NCI-H345 (cell line): ENCODE measurements at regions not wholly inside any gene's neighbourhood (a gene's known extent, or its start where the extent isn't known, plus 50 kb on each side); places are given as distances from the start of the nearest gene placed in this dataset.
A peak's percentile ranks its signal among the peaks of the same experiment; 100 is the strongest.
"Not testable (repeated sequence)": the region's sequence is repeated elsewhere in the genome, so short reads cannot be mapped to it uniquely, and the experiment has no call there.

Source experiments
- DNase-seq: peaks from one replicate; lab custom pipeline; 2025; lab: John Stamatoyannopoulos, UW

DNA sequence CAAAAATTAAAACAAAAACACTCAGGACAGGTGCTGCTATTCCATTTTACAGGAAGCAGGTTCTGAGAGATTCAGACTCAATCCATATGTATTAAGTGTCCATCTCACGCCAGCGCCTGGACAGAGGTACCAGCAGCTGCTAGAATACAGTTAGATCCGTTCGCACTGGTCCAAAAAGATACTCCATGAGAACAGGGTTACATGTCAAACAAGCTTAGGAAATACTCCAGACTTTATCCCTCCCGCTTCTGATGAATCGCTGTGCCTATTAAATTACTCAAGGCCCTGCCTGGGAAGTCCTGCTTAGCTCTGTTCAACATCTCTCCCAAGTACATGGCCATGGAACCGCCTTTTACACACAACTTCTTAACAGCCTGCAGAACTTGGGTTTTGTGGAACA, 50.2 kb upstream of the SLC35C1 start:
- DNase-seq: no peak

DNA sequence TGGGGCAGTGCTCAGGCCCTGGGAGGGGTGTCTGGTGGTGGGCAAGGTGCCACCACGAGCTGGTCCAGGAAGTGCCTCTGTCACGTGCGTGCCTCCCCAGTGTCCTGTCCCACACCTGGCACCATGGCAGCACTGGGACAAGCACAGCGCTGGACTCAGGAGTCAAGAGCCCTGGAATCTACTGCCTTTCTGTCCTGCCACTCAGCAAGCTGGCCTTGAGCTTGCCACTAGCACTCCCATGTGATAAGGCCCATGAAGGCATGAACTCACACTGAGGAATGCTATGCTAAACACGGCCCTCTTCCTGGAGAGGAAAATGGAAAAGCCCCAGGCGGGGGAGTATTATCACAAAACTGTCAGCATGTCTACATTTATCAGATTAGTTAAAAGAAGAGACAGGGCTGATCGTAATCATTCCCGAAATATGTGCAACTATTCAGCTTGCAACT, 50.7 kb upstream of the SLC35C1 start:
- no peak for DNase-seq

DNA sequence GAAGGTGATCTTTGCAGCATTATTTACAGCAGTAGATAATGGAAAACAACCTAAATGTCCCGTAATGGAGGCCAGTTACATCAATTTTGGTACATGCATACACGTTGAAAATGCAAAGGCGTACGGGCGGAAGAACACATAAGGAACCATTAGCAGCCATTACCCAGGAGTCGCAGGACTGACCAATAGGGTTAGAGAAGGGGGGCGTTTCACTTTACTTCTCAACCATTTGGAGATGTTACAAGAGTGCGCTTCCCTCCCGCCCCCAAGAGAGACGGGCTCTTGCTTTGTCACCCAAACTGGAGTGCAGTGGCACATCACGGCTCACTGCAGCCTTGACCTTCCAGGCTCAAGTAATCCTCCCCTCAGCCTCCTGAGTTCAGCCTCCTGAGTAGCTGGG, 52.8 kb upstream of the SLC35C1 start:
- no peak for DNase-seq

DNA sequence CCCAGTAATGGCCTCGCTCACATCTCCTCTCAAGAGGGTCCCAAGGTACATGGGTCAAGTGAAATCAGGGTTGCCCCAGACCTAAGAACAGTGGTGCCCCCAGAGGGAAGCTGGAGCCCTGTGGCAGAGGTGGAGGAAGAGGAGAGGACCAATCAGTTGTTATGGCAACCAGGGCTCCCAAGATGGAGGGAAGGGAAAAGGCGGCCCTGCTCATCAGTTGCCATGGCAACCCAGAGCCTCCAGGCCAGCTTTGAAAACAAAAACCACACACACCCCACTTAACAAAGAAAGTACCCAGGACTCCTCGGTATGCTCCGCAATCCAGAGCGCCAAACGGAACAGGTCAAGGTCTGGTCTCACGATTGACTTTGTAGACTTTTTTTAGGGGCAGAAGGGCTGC, 53.5 kb upstream of the SLC35C1 start:
- DNase-seq: no peak

DNA sequence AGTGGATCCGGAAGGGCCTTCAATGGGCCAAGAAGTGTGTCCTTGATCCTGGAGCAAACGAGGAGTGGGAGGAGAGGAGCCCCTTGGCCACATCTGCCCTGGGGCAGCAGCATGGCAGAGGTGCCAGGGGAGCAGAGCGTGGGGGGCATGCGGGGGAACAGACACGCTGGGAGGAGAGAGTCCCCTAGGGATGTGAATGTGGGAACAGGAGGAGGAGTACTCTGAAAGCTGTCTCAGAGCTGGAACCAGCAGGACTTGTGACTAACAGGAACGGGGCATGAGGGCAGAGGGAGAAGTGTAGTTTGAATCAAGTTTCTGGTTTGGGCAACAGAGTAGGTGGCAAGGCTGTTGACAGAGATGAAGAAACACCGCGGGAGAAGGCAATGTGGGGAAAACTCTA, 54.5 kb upstream of the SLC35C1 start:
- DNase-seq: no peak

DNA sequence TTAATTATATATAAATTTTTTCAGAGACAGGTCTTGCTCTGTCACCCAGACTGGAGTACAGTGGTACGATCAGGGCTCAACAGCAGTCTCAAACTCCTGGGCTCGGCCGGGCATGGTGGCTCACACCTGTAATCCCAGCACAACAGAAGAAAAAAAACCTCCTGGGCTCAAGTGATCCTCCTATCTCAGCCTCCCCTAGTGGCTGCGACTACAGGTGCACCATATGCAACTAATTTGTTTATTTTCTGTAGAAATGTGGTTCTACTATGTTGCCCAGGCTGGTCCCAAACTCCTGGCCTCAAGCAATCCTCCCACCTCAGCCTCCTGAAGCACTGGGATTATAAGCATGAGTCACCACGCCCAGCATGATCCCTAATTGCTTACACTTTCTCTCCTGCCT, 56.1 kb upstream of the SLC35C1 start:
- DNase-seq: no peak

DNA sequence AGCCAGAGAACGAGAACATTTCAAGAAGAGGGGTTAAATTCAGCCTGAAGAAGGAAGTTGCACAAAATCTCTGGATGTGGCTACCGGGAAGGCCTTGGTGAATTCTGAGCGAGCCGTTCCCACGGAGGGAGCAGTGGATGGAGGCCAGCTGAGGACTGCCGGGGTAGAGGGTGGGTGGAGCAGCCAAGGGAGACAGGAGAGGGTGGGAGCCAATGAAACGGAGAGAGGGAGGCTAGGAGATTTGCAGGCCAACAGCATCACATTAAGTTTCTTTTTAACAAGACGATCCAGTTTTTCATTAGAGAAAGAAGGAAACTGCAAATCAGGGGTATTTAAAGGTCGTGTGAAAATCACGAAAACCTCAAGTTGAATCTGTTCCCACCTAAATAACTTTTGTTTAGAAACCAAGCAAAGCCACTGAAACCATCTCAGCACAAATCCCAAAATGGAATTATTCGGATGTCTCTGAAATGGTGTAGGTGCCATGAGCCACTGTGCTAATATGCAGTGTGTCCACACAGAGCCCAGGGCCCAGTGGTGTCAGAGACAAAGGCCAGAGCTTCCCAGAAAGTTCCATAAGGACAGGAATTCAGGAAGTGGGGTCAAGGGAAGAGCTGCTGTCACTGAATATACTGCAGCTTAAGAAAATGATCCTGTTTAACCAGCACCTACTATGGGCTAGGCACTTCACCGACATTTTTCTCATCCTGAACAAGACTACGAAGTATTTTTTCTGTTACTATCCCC, 59.7 kb upstream of the SLC35C1 start:
- DNase-seq: no peak

DNA sequence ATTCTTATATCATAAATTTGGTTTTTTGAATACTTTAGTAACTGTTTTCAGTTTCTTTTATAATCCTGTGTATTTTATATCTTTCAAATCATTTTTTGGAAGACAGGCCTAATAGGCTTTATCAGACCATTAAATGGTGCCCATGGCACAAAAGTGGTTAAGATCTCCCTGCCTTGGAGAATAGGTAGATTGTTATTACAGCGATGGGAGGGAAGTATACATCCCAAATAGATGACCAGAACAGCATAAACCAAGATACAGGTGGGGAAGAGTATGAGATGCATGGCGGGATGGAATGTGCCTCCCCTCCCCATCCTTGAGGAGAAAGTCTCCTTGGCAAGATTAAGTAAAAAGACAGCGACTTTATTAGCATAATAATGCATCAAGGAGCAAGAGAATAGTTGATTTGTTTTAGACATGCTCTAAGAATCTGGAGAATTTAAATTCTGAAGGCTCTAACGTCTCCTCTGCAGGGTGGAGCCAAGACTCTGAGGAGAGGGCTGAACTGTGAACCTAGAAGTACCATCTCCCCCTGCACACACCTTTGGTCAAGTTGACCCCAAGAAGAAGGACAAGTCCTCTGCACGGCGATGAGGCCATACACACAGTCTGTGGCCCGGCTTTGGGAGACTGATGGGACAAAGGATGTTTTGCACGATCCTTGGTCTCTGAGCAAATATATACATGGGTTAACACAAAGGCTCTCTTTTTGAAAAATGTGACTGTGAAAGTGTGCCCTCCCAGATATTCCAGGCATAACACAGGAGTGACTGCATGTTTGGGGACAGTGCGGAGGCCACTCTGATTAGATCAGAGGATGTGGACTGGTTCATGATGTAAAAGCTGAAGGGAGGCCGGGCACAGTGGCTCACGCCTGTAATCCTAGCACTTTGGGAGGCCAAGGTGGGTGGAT, 61.1 kb upstream of the SLC35C1 start:
- DNase-seq: no peak

DNA sequence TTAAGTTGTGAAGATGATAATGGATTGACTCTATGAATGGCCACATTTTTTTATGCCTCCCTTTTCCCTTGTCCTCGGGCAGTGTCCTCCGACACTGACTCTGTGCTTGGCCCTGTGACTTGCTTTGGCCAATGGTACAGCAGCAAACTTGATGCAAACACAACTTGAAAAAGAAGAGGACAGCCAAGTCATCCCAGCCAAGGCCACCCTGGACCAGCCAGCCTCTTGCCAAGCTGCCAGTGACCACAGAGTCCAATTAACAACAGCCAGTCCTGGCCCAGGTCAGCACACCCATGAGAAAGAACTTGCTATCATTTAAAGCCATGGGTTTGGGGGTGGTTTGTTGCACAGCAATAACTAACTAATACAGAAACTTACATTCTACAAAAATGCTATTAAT, 63.4 kb upstream of the SLC35C1 start:
- no peak for DNase-seq

DNA sequence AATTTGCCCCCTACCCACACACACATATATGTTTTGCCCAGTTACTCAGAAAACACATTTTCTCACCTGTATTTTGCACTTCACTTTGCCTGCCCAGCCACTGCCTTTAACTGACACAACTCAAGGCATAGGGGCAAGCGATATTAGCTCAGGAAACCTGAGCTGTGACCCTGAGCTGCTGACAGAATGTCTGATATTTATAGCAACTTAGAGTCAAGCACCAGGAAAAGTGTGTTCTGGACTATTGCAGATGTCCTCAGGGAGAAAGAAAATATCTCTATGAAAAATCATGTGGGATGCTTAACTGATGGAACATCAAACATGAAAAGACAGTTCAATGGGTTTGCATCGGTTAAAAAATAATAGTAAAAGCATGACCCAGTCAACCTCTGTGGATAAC, 63.9 kb upstream of the SLC35C1 start:
- DNase-seq: no peak

DNA sequence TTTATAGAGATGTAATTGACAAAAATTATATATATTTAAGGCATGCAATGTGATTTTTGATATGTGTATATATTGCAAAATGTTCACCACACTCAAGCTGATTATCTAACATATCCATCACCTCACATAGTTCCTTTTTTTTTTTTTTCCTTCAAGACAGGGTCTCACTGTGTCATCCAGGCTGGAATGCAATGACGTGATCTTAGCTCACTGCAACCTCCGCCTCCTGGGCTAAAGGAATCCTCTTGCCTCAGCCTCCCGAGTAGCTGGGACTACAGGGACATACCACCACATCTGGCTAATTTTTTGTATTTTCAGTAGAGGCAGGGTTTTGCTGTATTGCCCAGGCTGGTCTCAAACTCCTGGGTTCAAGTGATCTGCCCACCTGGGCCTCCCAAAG, 65.1 kb upstream of the SLC35C1 start:
- DNase-seq: no peak

DNA sequence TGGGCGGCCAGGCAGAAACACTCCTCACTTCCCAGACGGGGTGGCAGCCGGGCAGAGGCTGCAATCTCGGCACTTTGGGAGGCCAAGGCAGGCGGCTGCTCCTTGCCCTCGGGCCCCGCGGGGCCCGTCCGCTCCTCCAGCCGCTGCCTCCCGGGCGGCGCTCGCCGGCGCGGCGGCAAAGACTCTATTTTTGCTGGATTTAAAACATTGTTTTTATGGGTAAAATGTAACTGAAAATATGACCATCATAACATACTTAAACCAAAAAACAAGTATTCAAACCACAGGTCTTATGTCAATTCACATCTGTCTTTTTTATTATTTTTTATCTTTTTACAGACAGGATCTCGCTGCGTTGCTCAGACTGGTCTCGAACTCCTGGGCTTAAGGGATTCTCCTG, 65.9 kb upstream of the SLC35C1 start:
- not testable (repeated sequence) for DNase-seq

DNA sequence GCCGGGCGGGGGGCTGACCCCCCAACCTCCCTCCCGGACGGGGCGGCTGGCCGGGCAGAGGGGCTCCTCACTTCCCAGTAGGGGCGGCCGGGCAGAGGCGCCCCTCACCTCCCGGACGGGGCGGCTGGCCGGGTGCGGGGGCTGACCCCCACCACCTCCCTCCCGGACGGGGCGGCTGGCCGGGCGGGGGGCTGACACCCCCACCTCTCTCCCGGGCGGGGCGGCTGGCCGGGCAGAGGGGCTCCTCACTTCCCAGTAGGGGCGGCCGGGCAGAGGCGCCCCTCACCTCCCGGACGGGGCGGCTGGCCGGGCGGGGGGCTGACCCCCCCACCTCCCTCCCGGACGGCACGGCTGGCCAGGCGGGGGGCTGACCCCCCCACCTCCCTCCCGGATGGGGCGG, 66.8 kb upstream of the SLC35C1 start:
- not testable (repeated sequence) for DNase-seq

DNA sequence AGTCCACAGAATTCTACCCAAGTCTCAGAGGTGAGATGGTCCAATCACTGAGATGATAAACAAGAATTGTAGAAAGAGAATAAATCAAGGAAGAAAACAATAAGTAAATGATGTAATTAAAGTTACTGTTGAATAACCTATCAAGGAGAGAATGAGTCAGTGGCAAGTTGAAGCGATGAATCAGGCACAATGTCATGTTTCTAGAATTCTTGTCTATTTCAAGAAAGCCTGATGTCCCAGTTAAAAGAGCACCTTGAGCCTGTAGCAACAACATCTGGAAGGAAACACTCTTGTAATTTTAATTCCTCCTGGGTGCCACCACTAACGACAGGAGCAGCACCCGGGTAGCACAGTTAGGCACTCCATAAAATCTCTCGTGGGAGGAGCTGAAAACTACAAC, 67.9 kb upstream of the SLC35C1 start:
- no peak for DNase-seq

DNA sequence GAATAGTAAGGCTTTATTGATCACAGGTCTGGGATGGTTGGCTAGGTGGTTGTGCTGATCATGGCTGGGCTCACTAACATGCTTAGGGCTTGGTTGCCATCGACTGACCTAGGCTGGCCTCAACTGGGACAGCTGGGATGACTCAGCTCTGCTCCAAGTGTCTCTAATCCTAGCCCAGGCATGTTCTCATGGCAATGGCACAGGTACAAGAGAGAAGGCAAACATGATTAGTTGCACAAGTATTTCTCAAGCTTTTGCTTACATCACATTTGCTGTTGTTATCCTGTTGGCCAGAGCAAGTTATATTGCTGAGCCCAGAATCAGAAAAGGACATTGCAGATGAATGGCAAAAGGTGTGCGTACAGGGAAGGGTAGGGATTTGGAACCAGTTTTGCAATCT, 68.5 kb upstream of the SLC35C1 start:
- DNase-seq: peak; percentile 12

DNA sequence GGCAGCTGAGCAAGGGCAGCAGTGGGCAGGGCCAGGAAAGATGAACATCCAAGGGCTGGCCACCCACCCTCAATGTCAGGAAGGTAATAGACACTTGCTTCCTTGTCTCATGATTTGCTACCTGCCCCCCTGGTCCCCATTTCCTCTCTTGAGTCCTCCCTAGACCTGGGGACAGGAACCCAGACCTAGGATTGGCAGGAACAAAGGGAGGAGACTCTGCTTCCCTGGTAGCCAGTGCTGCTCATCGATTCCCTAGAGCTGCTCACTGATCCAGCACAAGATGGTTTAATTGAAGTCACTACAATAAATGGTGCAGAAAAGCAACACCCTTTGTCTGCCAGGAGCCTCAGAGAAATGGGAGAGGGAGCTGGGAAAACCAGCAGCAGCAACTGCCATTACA, 67.8 kb upstream of the CHST1 start:
- DNase-seq: no peak

DNA sequence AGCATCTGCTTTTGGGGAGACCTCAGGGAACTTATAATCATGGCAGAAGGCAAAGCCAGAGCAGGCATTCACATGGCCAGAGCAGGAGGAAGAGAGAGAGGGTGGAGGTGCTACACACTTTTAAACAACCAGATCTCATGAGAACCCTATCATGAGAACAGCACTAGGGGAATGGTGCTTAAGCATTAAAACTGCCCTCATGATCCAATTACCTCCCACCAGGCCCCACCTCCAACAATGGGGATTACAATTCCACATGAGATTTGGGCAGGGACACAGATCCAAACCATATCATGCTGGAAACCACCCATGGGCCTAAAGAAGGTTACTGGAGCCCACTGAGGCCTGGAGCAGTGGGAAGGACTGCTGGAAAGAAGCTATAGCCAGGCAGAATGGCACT, 66.9 kb upstream of the CHST1 start:
- no peak for DNase-seq

DNA sequence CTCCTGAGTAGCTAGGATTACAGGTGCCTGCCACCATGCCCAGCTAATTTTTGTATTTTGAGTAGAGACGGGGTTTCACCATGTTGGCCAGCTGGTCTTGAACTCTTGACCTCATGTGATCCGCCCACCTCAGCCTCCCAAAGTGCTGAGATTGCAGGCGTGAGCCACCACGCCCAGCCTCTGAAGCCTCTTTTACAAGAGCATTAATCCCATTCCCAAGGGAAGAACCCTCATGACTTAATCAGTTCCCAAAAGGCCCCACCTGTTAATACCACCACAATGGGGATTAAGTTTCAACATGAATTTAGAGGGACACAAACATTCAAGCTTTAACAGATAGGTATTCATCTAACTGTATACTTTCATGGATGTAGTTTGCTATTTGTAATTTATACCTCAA, 65.7 kb upstream of the CHST1 start:
- not testable (repeated sequence) for DNase-seq

DNA sequence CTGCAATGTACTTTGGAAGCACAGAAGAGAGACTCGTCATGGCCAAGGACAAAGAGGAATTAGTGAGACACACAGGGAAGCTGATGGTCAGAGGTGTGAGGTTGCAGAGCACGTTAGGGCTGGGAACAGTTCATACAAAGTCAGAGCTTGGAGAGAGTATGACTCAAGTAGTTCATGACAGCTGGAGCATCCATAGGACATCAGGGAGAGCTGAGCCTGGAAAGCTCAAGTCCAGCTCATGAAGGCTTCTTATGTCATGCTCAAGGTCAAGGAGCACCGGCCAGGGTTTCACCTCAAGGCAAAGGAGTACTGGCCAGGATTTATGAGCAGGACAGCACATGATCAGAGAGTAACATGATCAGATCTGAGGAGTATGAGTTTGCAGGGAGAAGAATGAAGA, 64.6 kb upstream of the CHST1 start:
- DNase-seq: no peak

DNA sequence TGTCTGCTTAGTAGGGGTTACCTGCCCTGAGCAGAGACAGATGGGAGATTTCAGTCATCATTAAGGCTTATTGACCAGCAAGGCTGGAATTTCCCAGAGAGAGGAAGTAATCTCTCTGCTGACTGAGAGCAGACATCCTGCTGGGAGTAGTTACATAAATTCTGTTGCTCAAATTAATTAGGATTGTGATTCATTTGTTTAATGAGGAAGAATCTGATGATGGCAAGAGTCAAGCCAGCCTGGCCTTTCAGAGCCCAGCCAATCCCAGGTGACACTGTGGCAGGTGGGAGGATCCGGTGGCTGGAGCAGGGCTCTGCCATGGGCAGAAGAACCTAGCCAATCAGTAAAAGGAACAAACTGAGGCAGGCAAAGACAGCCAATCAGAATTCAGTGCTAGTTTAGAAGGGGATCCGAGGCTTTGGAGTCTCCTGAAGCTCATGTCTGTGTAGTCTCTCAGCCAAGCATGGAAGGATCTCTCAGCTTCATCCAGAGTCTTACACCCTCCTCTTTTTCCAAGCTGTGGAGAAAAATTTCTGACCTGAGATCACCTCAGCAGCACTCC, 61.2 kb upstream of the CHST1 start:
- DNase-seq: no peak

DNA sequence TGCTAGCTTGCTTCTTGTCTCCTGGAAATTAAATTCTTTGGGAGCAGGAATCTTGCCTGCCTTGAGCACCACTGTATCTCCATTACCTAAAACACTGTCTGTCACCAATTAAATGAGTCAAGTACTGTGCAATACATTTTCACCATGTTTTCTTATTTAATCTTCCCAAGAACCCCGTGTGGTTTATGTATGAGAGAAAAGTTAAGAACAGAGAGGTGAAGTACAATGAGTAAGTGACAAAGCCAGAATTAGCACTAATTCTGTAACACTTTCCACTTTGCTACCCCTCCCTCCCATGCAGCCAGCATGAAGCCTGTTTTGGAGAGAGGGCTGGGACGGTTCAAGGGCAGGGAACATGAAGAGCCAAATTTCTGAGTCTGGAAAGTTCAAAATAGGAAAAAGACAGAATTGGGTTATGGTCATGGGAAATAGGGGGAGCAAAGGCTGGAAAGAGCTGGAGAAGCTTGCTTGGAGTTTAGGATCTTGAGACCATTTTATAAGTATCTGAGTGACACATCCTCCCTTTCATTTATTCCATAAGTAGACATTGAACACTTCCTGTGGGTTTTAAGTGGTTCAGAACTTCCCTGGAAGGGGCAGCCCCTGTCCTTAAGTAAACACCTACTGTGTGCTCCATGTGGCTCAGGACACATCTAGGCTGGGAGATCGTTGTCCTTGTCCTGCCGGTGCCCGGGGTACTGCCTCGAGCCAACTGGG, 60.5 kb upstream of the CHST1 start:
- DNase-seq: no peak

DNA sequence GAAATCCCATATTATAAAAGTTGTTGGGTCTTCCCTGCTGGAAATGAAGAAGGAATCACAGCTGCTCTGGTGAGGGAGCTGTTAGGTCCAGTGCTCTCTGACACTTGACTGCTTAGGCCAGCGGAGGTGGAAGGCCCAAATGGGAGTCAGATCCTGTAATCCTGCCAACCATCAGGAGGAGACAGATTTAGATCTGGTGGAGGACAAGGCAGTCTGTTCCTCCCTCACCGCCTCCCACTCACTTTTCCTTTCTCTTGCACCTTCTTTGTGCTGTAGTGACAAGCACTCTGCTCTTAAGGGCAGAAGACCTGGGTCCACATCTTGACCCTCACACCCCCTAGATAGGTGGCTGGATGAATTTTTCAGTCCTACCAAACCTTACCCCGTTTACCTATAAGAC, 59.7 kb upstream of the CHST1 start:
- DNase-seq: no peak
